T1000 (cell line): ENCODE measurements at regions not wholly inside any gene's neighbourhood (a gene's known extent, or its start where the extent isn't known, plus 50 kb on each side); places are given as distances from the start of the nearest gene placed in this dataset.
"Not testable (repeated sequence)": the region's sequence is repeated elsewhere in the genome, so short reads cannot be mapped to it uniquely, and the experiment has no call there.

Experiments used
- DNase-seq: peaks from one replicate; lab custom pipeline; 2025; ENCODE audit warnings: mixed read lengths; lab: John Stamatoyannopoulos, UW

GRCh38 chr18:10248738-10249137 lies 205.7 kb upstream of the APCDD1 start:
- DNase-seq, result no peak

- DNase-seq, result no peak
These were observed 205.2 kb upstream of the APCDD1 start for GRCh38 chr18:10249270-10249669.

DNA sequence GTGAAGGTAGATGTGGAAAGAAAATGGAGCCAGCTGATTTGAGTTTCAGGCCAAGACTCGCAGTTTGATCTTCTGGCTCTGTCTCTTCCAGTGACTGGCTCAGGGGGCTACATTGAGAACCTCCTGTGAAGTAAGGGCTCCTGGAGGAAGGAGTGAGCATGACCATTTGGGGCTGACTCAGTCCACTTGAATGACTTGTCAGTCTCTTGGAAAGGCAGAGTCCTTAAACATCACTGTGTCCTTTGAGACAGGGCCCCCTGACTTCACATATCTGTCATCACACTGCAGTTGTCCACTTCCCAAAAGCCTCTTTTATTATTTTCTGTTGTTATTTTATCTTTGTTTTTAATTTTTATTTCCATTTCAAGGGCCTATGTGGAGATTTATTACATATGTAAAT lies 204.6 kb upstream of the APCDD1 start:
- no peak for DNase-seq

DNA sequence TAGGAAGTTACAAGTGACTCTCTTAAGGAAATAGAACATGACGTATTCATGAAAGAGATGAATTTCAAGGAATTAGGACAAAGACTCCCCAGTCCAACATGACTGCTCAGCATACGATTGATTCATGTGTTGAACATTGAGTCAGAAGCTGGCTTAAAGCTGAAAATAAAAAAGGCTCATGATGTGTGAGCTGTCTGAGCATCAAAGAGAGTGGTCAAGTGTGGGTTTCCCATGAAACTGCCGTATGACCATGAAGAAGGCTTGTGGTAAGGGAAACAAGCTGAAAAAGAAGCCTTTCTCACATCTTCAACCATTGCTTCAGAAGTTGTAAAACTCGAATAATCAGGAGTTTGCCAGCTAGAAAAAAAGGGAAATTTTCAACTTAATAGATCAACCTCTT lies 201.9 kb upstream of the APCDD1 start:
- no peak for DNase-seq

- no peak for DNase-seq
These were observed 201.3 kb upstream of the APCDD1 start for GRCh38 chr18:10252952-10253705.

GRCh38 chr18:10256276-10256675 lies 198.2 kb upstream of the APCDD1 start:
- not testable (repeated sequence) for DNase-seq

DNA sequence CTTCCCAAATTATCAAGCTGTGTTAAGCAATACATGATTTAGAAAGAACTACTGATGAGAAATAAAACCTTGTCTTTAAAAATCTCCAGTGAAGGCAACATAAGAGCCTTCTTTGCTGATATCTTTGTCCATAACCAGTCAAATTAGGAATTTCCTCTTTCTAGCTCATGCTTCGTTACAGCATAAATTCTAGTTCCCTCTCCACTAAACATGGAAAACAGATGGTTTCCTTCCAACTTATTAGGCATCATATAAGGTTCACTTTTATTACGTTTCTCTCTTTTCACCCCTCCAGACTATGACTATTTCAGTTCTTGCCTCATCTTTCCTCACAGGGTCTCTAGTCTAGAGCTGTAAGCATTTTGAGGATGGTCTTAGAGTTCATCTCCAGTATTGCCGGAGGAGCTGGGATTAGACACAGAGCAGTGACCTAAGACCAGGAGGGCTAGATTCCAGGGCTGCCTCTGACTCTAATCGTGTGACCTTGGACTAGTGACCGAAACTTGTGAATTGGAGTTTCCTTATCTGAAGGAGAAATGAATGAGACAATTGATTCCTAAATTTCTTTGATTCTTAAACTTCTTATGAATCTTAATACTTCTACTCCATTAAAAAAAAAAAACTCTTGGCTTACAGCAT lies 195.5 kb upstream of the APCDD1 start:
- DNase-seq, result no peak

DNA sequence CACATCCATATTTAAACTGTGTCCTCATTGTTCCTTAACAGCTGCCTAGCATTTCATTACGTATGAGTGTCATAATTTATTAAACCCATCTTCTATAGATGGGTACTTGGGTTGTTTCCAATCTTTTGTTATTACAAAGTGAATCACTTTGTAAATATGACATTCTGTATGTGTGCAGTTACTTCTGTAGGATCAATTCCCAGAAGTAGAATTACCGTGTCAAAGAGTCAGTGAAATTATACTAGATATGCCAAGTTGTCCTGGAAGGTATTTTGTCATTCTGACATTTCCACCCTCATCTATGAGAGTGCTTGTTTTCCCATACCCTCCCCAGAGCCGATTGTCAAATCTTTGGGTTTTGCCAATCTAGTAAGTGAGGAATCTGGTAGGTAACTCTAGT lies 194.5 kb upstream of the APCDD1 start:
- DNase-seq, result no peak

DNA sequence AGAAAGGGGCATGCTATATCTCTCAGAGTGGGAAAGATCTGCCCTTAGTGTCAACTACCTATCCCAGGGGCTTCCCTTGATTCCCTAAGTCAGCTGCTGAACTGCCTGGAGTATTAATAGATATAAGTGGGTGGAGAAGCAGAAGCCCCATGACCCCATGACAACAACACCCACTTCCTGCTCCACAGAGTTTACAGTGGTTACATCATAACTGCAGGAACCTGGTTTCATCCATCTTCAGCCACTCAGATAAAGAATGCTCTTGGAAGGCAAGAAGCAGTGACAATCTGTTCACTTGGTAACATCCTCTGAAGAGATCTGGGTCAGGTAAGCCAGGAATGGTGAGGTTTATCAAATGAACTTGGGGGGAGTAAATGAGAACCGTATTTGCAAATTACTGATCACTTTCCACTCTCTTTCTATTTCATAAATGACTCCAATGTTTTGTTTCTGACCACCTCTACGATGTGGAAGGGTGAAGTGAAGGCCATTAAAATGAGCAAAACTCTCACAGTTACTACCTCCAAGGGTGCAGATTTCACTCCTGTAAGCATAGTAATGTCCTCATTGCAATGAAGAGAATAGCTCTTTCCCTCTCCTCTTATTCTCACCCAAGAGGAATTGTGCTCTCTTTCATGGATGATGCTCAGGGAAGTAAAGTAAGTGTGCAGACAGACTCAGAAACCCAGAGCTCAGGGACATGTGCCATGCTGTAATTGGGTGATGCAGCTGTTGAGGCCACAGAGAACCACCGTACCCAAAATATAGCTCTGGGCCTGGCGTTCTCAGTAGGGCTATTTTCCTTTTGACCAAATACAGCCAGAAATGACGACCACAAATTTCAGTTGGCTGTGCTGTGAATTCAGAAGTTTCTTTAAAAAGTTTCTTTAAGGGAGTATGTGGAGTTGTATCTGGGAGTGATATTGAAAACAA lies 192.8 kb upstream of the APCDD1 start:
- no peak for DNase-seq

- DNase-seq, result no peak
These were observed 191.9 kb upstream of the APCDD1 start for GRCh38 chr18:10262566-10262965.

DNA sequence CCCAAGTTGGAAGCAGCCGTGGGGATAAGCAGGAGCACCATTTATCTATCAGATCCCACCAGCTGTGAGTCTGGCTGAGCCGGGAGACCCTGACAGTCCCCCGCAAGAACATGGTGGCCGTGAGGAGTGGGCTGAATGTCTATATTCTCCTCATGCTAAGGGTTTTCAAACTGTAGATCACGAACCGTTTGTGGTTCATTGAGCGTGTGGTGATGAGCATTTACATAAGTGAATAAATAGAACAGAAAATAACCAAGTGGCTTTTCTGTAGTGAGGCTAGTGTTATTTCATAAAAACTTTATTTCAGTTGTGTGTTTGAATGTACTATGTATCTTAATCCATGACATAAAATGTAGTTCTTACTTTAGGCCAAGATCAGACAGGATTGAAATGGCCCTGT lies 190.2 kb upstream of the APCDD1 start:
- DNase-seq, result no peak

GRCh38 chr18:10265560-10266333 lies 188.7 kb upstream of the APCDD1 start:
- no peak for DNase-seq

DNA sequence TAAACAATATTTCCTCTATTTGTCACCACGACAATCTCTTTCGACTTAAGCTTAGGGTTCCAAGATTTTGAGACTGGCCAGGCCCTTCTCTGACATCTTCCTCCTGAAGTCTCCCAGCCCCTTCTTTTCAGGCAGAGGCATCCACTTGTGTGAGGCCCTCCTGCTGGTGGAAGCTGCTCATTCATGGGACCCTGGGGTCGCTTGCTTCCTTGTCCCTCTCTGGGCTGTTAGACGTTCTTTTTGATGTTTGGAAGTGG lies 188.2 kb upstream of the APCDD1 start:
- no peak for DNase-seq

DNA sequence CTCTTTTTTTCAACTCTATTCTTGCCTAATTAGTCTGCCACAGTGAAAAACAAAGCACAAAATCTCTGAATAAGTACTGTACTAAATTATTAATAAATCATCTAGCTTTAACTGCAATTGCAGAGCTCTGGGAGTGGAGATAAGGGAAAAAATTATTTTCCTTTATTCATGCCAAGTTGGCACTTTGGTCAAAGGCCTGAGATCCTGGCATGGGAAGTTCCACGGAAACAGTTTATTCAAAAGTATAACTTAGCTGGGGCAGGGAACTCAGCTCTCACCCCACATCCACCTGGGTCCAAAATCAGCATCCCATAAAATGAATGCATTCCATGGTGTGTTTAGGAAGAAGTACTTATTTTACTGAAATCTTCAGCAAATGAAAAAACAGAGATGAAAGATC lies 185.2 kb upstream of the APCDD1 start:
- DNase-seq, result no peak

DNA sequence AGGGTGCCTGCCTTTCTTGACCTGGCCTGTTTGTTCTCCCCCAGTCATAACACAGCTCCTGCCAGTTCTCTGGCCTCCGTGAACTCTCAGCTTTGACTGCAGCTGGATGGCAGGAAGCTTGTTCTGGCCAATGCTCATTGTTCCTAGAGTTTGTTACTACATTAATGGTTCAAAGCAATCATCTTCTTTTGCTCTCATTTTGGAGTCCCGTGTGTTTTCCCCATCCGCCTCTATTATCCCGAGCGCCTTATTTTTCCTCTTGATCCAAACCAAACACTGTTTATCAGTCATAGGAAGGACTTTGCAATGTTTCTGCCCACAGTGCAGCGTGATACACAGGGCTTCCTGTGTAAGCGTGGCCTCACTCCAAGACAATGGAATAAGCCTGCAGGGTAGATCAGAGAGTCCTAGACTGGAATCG lies 184.3 kb upstream of the APCDD1 start:
- DNase-seq, result no peak

DNA sequence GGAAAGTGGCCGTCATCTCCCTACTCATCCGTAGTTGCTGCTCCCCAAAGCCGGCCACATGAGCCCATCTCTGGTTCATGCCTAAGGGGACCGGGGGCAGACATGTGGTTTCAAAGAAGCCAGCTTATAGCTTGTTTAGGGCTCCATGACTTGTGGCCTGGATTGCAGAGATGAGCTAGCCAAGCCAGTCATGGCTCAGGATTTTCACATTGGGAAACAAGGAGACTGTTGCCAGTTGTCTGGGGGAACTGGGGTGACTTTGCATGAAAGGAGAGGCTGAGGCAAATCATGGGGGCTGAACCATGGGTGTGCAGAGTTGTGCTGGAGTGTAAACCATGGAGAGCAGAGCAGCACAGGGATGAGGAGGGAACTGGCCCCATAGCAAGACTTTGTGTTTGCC lies 183.0 kb upstream of the APCDD1 start:
- DNase-seq, result no peak

- DNase-seq, result no peak
These were observed 180.1 kb upstream of the APCDD1 start for GRCh38 chr18:10274301-10274700.

- DNase-seq, result no peak
These were observed 178.9 kb upstream of the APCDD1 start for GRCh38 chr18:10275486-10275885.

DNA sequence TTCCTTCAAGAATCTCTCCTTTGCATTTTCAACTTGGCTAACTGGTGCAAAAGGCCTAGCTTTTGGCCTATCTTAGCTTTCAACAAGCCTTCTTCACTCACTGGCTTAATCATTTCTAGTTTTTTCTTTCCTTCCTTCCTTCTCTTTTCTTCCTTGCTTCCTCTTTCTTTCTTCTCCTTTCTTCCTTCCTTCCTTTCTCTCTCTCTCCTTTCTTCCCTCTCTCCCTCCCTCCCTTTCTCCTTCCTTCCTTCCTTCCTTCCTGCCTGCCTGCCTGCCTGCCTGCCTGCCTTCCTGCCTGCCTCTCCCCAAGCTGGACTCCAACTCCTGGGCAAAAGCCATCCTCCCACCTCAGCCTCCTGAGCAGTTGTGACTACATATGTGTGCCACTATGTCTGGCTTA lies 176.2 kb upstream of the APCDD1 start:
- DNase-seq, result no peak

DNA sequence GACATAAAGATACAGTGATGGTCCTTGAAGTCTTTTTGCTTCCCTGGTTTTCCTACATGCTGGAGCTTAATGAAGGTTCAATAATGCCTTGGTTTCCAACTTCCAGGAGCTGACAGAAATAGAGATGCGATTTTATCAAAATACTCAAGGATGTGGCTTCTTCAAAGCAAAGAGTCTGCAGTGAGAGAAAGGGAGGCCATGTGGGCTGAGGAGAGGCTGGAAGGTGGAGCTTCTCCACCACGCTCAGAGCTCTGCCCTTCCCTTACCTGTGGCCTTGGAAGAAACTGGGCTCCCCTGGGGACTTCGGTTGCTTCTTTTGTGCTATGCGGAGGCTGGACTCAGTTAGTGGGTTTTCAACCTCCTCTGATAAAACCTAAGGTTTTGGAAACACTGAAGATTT lies 175.0 kb upstream of the APCDD1 start:
- DNase-seq, result no peak

DNA sequence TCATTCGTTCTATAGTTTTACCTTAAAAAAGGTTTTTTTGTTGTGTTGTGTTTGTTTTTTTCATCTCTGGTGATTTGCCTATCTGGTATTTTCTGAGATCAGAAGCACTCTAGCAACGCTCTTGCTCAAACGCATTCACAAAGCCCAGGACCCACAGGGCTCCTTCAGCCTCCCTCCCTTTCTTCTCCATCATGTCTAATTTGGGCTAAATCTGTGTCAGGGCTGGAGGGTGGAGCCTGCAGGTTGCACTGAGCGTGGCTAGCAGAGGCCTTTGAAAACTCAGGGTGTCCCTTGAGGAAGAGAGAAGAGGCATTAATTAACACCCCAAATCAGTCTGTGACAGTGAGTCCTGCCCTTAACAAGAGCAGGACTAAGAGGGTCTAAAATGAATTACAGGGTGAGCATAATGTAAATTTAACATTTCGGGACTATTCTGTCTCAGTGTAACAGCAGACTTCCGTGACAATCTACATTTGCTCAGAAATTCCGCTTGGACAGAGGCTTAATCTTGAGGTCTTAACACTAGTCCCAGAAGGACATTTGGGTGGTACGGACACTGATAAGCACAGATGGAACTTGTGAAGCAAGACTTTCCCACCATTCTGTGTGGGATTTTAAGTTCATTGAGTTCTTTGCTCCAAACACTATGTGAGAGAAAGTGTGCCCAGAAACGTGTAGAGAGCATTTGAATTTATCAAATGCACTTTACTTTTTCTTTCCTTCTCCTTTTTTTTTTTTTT lies 174.4 kb upstream of the APCDD1 start:
- DNase-seq, result no peak
